Endothelial cell of umbilical vein (primary cell): ENCODE measurements at regions not wholly inside any gene's neighbourhood (a gene's known extent, or its start where the extent isn't known, plus 50 kb on each side); places are given as distances from the start of the nearest gene placed in this dataset.

Source experiments
- EZH2 ChIP-seq: IDR thresholded peaks from 2 replicates; pipeline ENCODE4 v1.6.1; 2012; ENCODE audit warnings: borderline replicate concordance, low read depth, mild to moderate bottlenecking, moderate library complexity, low read length, inconsistent platforms; ENCODE audit not compliant: severe bottlenecking
- FOS ChIP-seq: IDR thresholded peaks from 2 replicates; pipeline ENCODE4 v1.6.1; 2011; ENCODE audit warnings: mild to moderate bottlenecking, low read length, moderate library complexity, borderline replicate concordance; ENCODE audit not compliant: insufficient read depth
- GATA2 ChIP-seq: IDR thresholded peaks from 2 replicates; pipeline ENCODE4 v1.7.0; 2011; ENCODE audit warnings: low read depth, mild to moderate bottlenecking, moderate library complexity, mixed read lengths, low read length; ENCODE audit not compliant: insufficient read length, insufficient read depth
- JUN ChIP-seq: IDR thresholded peaks from 2 replicates; pipeline ENCODE4 v1.6.1; 2011; ENCODE audit warnings: borderline replicate concordance, low read depth; ENCODE audit not compliant: insufficient read length, insufficient read depth
- MYC ChIP-seq: IDR thresholded peaks from one replicate; pipeline ENCODE4 v1.6.1; 2011; ENCODE audit warnings: mild to moderate bottlenecking, low read depth, low read length
- POLR2A ChIP-seq: IDR thresholded peaks from 2 replicates; pipeline ENCODE4 v1.6.1; 2012; ENCODE audit warnings: low read depth, mild to moderate bottlenecking, control low read depth, low read length
- POLR2AphosphoS5 ChIP-seq: IDR thresholded peaks from 2 replicates; pipeline ENCODE4 v1.6.1; 2012; ENCODE audit warnings: low read depth, mild to moderate bottlenecking, control low read depth, low read length, moderate library complexity; ENCODE audit not compliant: insufficient read depth
- TF ChIP-seq, protein P1 (sequence below), 2 donors: IDR thresholded peaks; 1 replicate in 1 of 2; 2 replicates in 1 of 2; pipeline ENCODE4 v1.5.1; 2011; ENCODE audit warnings: low read length in 2 of 2, mild to moderate bottlenecking in 2 of 2, moderate library complexity in 2 of 2, control low read depth in 1 of 2, inconsistent platforms in 1 of 2, low read depth in 1 of 2; ENCODE audit not compliant: insufficient read depth in 1 of 2; ENCODE audit errors: extremely low read depth in 1 of 2
- TF ChIP-seq, protein P2 (sequence below): IDR thresholded peaks from 2 replicates; pipeline ENCODE4 v1.6.1; 2011; ENCODE audit not compliant: insufficient read depth, insufficient read length

DNA sequence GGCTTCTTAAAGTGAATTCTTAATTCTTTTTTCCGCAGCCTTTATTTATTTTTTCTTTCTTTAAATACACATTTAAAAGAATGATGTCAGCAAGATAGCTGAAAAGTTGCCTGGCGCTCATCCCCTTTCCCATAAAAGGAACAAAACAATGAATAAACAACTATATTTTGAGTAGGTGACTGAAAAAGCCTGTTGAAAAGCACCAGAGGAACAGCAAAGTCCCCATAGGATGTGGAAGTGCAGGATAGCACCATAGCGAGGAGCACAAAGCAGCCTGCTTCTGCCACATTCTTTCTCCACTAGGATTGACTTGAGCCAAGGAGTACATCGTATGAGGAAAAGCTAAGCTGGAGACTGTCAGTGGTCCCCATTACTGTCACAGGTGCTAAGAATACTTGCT, 754.9 kb downstream of the SQOR start:
- TF ChIP-seq POLR2A (no peak), POLR2AphosphoS5 (no peak), EZH2 (no peak), JUN (no peak), MYC (no peak), GATA2 (no peak), FOS (no peak)
- TF ChIP-seq, protein P1, sequence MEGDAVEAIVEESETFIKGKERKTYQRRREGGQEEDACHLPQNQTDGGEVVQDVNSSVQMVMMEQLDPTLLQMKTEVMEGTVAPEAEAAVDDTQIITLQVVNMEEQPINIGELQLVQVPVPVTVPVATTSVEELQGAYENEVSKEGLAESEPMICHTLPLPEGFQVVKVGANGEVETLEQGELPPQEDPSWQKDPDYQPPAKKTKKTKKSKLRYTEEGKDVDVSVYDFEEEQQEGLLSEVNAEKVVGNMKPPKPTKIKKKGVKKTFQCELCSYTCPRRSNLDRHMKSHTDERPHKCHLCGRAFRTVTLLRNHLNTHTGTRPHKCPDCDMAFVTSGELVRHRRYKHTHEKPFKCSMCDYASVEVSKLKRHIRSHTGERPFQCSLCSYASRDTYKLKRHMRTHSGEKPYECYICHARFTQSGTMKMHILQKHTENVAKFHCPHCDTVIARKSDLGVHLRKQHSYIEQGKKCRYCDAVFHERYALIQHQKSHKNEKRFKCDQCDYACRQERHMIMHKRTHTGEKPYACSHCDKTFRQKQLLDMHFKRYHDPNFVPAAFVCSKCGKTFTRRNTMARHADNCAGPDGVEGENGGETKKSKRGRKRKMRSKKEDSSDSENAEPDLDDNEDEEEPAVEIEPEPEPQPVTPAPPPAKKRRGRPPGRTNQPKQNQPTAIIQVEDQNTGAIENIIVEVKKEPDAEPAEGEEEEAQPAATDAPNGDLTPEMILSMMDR (IDR thresholded peaks at IDR 0.05; ENCODE audit: extremely low read depth in 1 of 2, insufficient read depth in 1 of 2, low read depth in 1 of 2, low read length in 2 of 2): no peak
- TF ChIP-seq, protein P2, sequence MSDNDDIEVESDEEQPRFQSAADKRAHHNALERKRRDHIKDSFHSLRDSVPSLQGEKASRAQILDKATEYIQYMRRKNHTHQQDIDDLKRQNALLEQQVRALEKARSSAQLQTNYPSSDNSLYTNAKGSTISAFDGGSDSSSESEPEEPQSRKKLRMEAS: no peak
